ENCODE measurements at regions not wholly inside any gene's neighbourhood (a gene's known extent, or its start where the extent isn't known, plus 50 kb on each side); places are given as distances from the start of the nearest gene placed in this dataset.

DNA sequence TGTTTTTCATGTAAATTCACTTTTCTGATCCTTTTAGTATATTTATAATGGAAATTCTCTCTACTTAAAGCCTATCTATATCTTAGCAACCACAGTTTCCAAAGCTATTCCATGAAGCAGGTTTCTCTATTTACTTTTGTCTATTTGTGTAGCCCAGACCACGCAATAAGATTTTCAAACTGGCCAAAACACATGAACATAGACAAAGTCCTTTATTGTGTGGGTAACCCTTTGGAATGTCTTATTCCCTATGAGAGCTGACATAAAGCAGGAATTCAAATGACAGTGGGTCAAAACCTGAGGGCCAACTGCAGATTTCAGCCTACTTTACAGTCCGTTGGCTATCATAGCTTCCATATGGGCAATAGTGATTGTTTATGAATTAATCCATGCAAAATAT is 252.6 kb downstream of the LTN1 start:
- TF ChIP-seq POLR2A (IDR thresholded peaks at IDR 0.05), result no peak
- TF ChIP-seq, protein P1, sequence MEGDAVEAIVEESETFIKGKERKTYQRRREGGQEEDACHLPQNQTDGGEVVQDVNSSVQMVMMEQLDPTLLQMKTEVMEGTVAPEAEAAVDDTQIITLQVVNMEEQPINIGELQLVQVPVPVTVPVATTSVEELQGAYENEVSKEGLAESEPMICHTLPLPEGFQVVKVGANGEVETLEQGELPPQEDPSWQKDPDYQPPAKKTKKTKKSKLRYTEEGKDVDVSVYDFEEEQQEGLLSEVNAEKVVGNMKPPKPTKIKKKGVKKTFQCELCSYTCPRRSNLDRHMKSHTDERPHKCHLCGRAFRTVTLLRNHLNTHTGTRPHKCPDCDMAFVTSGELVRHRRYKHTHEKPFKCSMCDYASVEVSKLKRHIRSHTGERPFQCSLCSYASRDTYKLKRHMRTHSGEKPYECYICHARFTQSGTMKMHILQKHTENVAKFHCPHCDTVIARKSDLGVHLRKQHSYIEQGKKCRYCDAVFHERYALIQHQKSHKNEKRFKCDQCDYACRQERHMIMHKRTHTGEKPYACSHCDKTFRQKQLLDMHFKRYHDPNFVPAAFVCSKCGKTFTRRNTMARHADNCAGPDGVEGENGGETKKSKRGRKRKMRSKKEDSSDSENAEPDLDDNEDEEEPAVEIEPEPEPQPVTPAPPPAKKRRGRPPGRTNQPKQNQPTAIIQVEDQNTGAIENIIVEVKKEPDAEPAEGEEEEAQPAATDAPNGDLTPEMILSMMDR (IDR thresholded peaks at IDR 0.05), result no peak
